ENCODE measurements at regions not wholly inside any gene's neighbourhood (a gene's known extent, or its start where the extent isn't known, plus 50 kb on each side); places are given as distances from the start of the nearest gene placed in this dataset.

GRCh38 chr7:124375391-124375790, 342.5 kb upstream of the TMEM229A start:
- DNase-seq (ENCODE audit: low read depth in 2 of 2): no peak
- no peak overlapping the region for H3K4me3 ChIP-seq (replicated peaks in 1 of 2; ENCODE audit: low read depth in 2 of 2, low read length in 2 of 2)
- no peak for TF ChIP-seq CTCF (IDR thresholded peaks at IDR 0.05; ENCODE audit: low read depth, low read length)

- no peak for TF ChIP-seq CTCF (IDR thresholded peaks at IDR 0.05; ENCODE audit: low read depth, low read length)
- DNase-seq (ENCODE audit: low read depth in 2 of 2): no peak
- no peak overlapping the region for H3K4me3 ChIP-seq (replicated peaks in 1 of 2; ENCODE audit: low read depth in 2 of 2, low read length in 2 of 2)
These were observed 336.4 kb upstream of the TMEM229A start for GRCh38 chr7:124369310-124369709.

- TF ChIP-seq CTCF (IDR thresholded peaks at IDR 0.05; ENCODE audit: low read depth, low read length): no peak
These were observed 333.3 kb upstream of the TMEM229A start for GRCh38 chr7:124366118-124366517.

GRCh38 chr7:124364283-124364682, 331.4 kb upstream of the TMEM229A start:
- H3K4me3 ChIP-seq (replicated peaks in 1 of 2; ENCODE audit: low read depth in 2 of 2, low read length in 2 of 2): no peak overlapping the region
- no peak for TF ChIP-seq CTCF (IDR thresholded peaks at IDR 0.05; ENCODE audit: low read depth, low read length)

More at GRCh38 chr7:124366118-124366517, 333.3 kb upstream of the TMEM229A start:
- no peak overlapping the region for H3K4me3 ChIP-seq (replicated peaks in 1 of 2; ENCODE audit: low read depth in 2 of 2, low read length in 2 of 2)
- no peak for DNase-seq (ENCODE audit: low read depth in 2 of 2)

GRCh38 chr7:124354201-124354600, 321.3 kb upstream of the TMEM229A start:
- no peak for DNase-seq (ENCODE audit: low read depth in 2 of 2)
- no peak overlapping the region for H3K4me3 ChIP-seq (replicated peaks in 1 of 2; ENCODE audit: low read depth in 2 of 2, low read length in 2 of 2)
- TF ChIP-seq CTCF (IDR thresholded peaks at IDR 0.05; ENCODE audit: low read depth, low read length): no peak

More at GRCh38 chr7:124364283-124364682, 331.4 kb upstream of the TMEM229A start:
- no peak for DNase-seq (ENCODE audit: low read depth in 2 of 2)

- no peak overlapping the region for H3K4me3 ChIP-seq (replicated peaks in 1 of 2; ENCODE audit: low read depth in 2 of 2, low read length in 2 of 2)
- DNase-seq (ENCODE audit: low read depth in 2 of 2): no peak
- TF ChIP-seq CTCF (IDR thresholded peaks at IDR 0.05; ENCODE audit: low read depth, low read length): no peak
These were observed 319.1 kb upstream of the TMEM229A start for GRCh38 chr7:124351950-124352349.

- no peak for DNase-seq (ENCODE audit: low read depth in 2 of 2)
- TF ChIP-seq CTCF (IDR thresholded peaks at IDR 0.05; ENCODE audit: low read depth, low read length): no peak
- H3K4me3 ChIP-seq (replicated peaks in 1 of 2; ENCODE audit: low read depth in 2 of 2, low read length in 2 of 2): no peak overlapping the region
These were observed 316.6 kb upstream of the TMEM229A start for GRCh38 chr7:124349443-124349842.
